Islet precursor cell (in vitro differentiated cells): ENCODE measurements at regions not wholly inside any gene's neighbourhood (a gene's known extent, or its start where the extent isn't known, plus 50 kb on each side); places are given as distances from the start of the nearest gene placed in this dataset.
A peak's percentile ranks its signal among the peaks of the same experiment; 100 is the strongest.
"Not testable (repeated sequence)": the region's sequence is repeated elsewhere in the genome, so short reads cannot be mapped to it uniquely, and the experiment has no call there.

Source experiments
- DNase-seq: peaks from one replicate; pipeline ENCODE4 v3.0.0-alpha.2; 2018

- DNase-seq = no peak
Measured at GRCh38 chr7:25722856-25723255, 429.1 kb upstream of the NFE2L3 start.

- no peak for DNase-seq
Measured at GRCh38 chr7:25725451-25725850, 426.5 kb upstream of the NFE2L3 start.

GRCh38 chr7:25726170-25726780, 425.7 kb upstream of the NFE2L3 start:
- DNase-seq = peak; percentile 99

GRCh38 chr7:25726781-25727311, 425.2 kb upstream of the NFE2L3 start:
- DNase-seq = no peak

- no peak for DNase-seq
Measured at GRCh38 chr7:25727446-25727845, 424.6 kb upstream of the NFE2L3 start.

- DNase-seq = no peak
Measured at GRCh38 chr7:25727876-25728275, 424.1 kb upstream of the NFE2L3 start.

GRCh38 chr7:25731068-25731845, 420.7 kb upstream of the NFE2L3 start:
- DNase-seq = no peak

GRCh38 chr7:25731846-25732245, 420.2 kb upstream of the NFE2L3 start:
- DNase-seq = no peak

- no peak for DNase-seq
Measured at GRCh38 chr7:25732766-25733217, 419.2 kb upstream of the NFE2L3 start.

- no peak for DNase-seq
Measured at GRCh38 chr7:25735674-25736242, 416.2 kb upstream of the NFE2L3 start.

- no peak for DNase-seq
Measured at GRCh38 chr7:25738528-25738927, 413.5 kb upstream of the NFE2L3 start.

GRCh38 chr7:25739143-25739542, 412.9 kb upstream of the NFE2L3 start:
- DNase-seq = no peak

- DNase-seq = no peak
Measured at GRCh38 chr7:25742316-25742715, 409.7 kb upstream of the NFE2L3 start.

GRCh38 chr7:25743670-25744451, 408.1 kb upstream of the NFE2L3 start:
- DNase-seq = not testable (repeated sequence)

- no peak for DNase-seq
Measured at GRCh38 chr7:25750744-25751508, 401.1 kb upstream of the NFE2L3 start.

GRCh38 chr7:25752154-25752553, 399.8 kb upstream of the NFE2L3 start:
- peak; percentile 91 for DNase-seq

GRCh38 chr7:25752967-25753791, 398.8 kb upstream of the NFE2L3 start:
- DNase-seq = peak; percentile 99

GRCh38 chr7:25753837-25754236, 398.2 kb upstream of the NFE2L3 start:
- DNase-seq = no peak

GRCh38 chr7:25754333-25754732, 397.7 kb upstream of the NFE2L3 start:
- DNase-seq = no peak

GRCh38 chr7:25754751-25755150, 397.2 kb upstream of the NFE2L3 start:
- DNase-seq = no peak

GRCh38 chr7:25756601-25757000, 395.4 kb upstream of the NFE2L3 start:
- no peak for DNase-seq
